Stimulated activated CD8-positive, alpha-beta memory T cell treated with anti-CD3 and anti-CD28 coated beads, Interleukin-7, amount 100 ng/mL, for 1 hour (primary cell): ENCODE measurements at regions not wholly inside any gene's neighbourhood (a gene's known extent, or its start where the extent isn't known, plus 50 kb on each side); places are given as distances from the start of the nearest gene placed in this dataset.
"Not testable (repeated sequence)": the region's sequence is repeated elsewhere in the genome, so short reads cannot be mapped to it uniquely, and the experiment has no call there.

Source experiments
- DNase-seq, 2 donors: peaks; one replicate each; pipeline ENCODE4 v3.0.0-alpha.2; 2020; ENCODE audit warnings: low read depth in 2 of 2

GRCh38 chr9:30942852-30943251 lies 1441.6 kb upstream of the ACO1 start:
- DNase-seq: not testable (repeated sequence)

- no peak for DNase-seq
Measured at GRCh38 chr9:30943446-30944224, 1440.8 kb upstream of the ACO1 start.

GRCh38 chr9:30944225-30944569 lies 1440.2 kb upstream of the ACO1 start:
- DNase-seq: no peak

GRCh38 chr9:30944741-30945280 lies 1439.6 kb upstream of the ACO1 start:
- DNase-seq: no peak

GRCh38 chr9:30964332-30964731 lies 1420.1 kb upstream of the ACO1 start:
- DNase-seq: no peak

GRCh38 chr9:30967476-30967875 lies 1417.0 kb upstream of the ACO1 start:
- DNase-seq: no peak

- DNase-seq: no peak
Measured at GRCh38 chr9:30970186-30970585, 1414.3 kb upstream of the ACO1 start.

GRCh38 chr9:30970812-30971211 lies 1413.6 kb upstream of the ACO1 start:
- DNase-seq: no peak

GRCh38 chr9:30972654-30973053 lies 1411.8 kb upstream of the ACO1 start:
- no peak for DNase-seq

GRCh38 chr9:30977965-30978364 lies 1406.5 kb upstream of the ACO1 start:
- no peak for DNase-seq

- no peak for DNase-seq
Measured at GRCh38 chr9:30982301-30982700, 1402.1 kb upstream of the ACO1 start.

GRCh38 chr9:30995956-30996738 lies 1388.3 kb upstream of the ACO1 start:
- no peak for DNase-seq

GRCh38 chr9:30996761-30997160 lies 1387.7 kb upstream of the ACO1 start:
- no peak for DNase-seq

GRCh38 chr9:30997291-30997690 lies 1387.2 kb upstream of the ACO1 start:
- no peak for DNase-seq

- DNase-seq: no peak
Measured at GRCh38 chr9:31005086-31005665, 1379.3 kb upstream of the ACO1 start.

- no peak for DNase-seq
Measured at GRCh38 chr9:31013371-31013770, 1371.1 kb upstream of the ACO1 start.

GRCh38 chr9:31023847-31024246 lies 1360.6 kb upstream of the ACO1 start:
- no peak for DNase-seq

GRCh38 chr9:31027678-31028077 lies 1356.8 kb upstream of the ACO1 start:
- no peak for DNase-seq

GRCh38 chr9:31028137-31028536 lies 1356.3 kb upstream of the ACO1 start:
- DNase-seq: no peak

GRCh38 chr9:31030741-31031202 lies 1353.7 kb upstream of the ACO1 start:
- no peak for DNase-seq

GRCh38 chr9:31032206-31032605 lies 1352.2 kb upstream of the ACO1 start:
- DNase-seq: no peak

GRCh38 chr9:31034311-31034710 lies 1350.1 kb upstream of the ACO1 start:
- DNase-seq: no peak

GRCh38 chr9:31040564-31040963 lies 1343.9 kb upstream of the ACO1 start:
- no peak for DNase-seq
